DND-41 (cell line): ENCODE measurements at regions not wholly inside any gene's neighbourhood (a gene's known extent, or its start where the extent isn't known, plus 50 kb on each side); places are given as distances from the start of the nearest gene placed in this dataset.

Experiments
- ATAC-seq: fragments of 200-7000 bp; cut with Tn5 transposase; 3 replicates; pipeline ENCODE4 v1.9.1; 2021; ENCODE audit warnings: low read depth; ENCODE audit not compliant: insufficient read depth
- DNase-seq: peaks from one replicate; pipeline ENCODE4 v3.0.0-alpha.2; 2020
- H2AFZ ChIP-seq: 2 replicates; pipeline ENCODE4 v1.6.0; 2012; ENCODE audit warnings: low read depth, low read length
- H3K27ac ChIP-seq: 2 replicates; pipeline ENCODE4 v1.5.1; 2012; ENCODE audit warnings: low read length, inconsistent platforms
- H3K27me3 ChIP-seq: fragments of 200-600 bp; sonication (generic); 2 replicates; pipeline ENCODE4 v1.6.0; 2012; ENCODE audit warnings: low read length, mild to moderate bottlenecking, inconsistent platforms; ENCODE audit not compliant: insufficient read depth, poor library complexity
- H3K36me3 ChIP-seq: 2 replicates; pipeline ENCODE4 v1.5.1; 2012; ENCODE audit warnings: low read length, inconsistent platforms; ENCODE audit not compliant: insufficient read depth
- H3K4me1 ChIP-seq: 2 replicates; pipeline ENCODE4 v1.5.1; 2012; ENCODE audit warnings: mild to moderate bottlenecking, low read length; ENCODE audit not compliant: insufficient read depth
- H3K4me2 ChIP-seq: 2 replicates; pipeline ENCODE4 v1.6.0; 2012; ENCODE audit warnings: mild to moderate bottlenecking, moderate library complexity, low read length, inconsistent platforms; ENCODE audit not compliant: insufficient read depth
- H3K4me3 ChIP-seq, 2 experiments: fragments of 200-600 bp in 1 of 2; shearing (Covaris generic) in 1 of 2; 2 replicates each; pipeline ENCODE4 v1.5.1; 2012 to 2016; ENCODE audit warnings: inconsistent platforms in 2 of 2, low read length in 2 of 2, mild to moderate bottlenecking in 2 of 2, low read depth in 1 of 2, moderate library complexity in 1 of 2
- H3K79me2 ChIP-seq: 2 replicates; pipeline ENCODE4 v1.6.0; 2012; ENCODE audit warnings: low read length, inconsistent platforms; ENCODE audit not compliant: insufficient read depth
- H3K9ac ChIP-seq: 2 replicates; pipeline ENCODE4 v1.6.0; 2012; ENCODE audit warnings: low read depth, mild to moderate bottlenecking, inconsistent platforms, low read length, moderate library complexity
- H3K9me3 ChIP-seq: 2 replicates; pipeline ENCODE4 v1.5.1; 2012; ENCODE audit warnings: low read length, moderate library complexity, mild to moderate bottlenecking, inconsistent platforms; ENCODE audit not compliant: insufficient read depth, severe bottlenecking
- H4K20me1 ChIP-seq: 2 replicates; pipeline ENCODE4 v1.6.0; 2012; ENCODE audit warnings: low read length; ENCODE audit not compliant: insufficient read depth
- EZH2 ChIP-seq: IDR thresholded peaks from 3 replicates; pipeline ENCODE4 v1.6.1; 2012; ENCODE audit warnings: borderline replicate concordance, low read depth, mild to moderate bottlenecking, moderate library complexity, low read length, inconsistent platforms; ENCODE audit not compliant: severe bottlenecking
- TF ChIP-seq, protein P1 (sequence below): IDR thresholded peaks from 2 replicates; pipeline ENCODE4 v1.5.1; 2012; ENCODE audit warnings: borderline replicate concordance, low read length, moderate library complexity, mild to moderate bottlenecking; ENCODE audit not compliant: poor library complexity, severe bottlenecking; ENCODE audit errors: extremely low read depth

DNA sequence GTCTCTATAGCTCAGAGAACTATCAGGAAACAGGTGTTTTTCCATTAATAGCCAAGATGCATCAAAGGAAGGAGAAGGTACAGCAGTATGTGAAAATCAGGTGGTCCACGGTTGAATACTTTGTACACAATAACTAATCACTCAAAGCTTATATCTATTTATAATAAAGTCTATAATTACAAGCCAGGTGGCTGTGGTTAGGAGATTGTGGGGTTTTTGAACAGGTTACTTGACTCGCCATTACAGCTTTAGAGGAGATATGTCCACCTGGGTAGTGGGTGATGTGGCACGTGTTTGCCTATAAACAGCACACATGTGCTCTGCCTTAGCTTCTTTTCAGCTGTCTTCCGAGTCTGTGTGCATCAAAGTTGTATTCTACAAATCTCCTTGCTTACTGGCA lies 892.2 kb upstream of the ZEB2 start:
- Histone ChIP-seq H4K20me1 (no peaks in the 10 kb centered on the region), H3K9ac (peak overlapping the region; percentile 58), H3K4me1 (peaks cover 41% of the 10 kb centered on the region), H3K27me3 (no peaks in the 10 kb centered on the region), H3K27ac (peak overlapping the region; percentile 99), H3K79me2 (no peaks in the 10 kb centered on the region), H3K9me3 (peaks cover 4% of the 10 kb centered on the region), H3K4me2 (peak overlapping the region; percentile 65), H2AFZ (peak overlapping the region; percentile 55; the same call in 1 of the 2 replicates), H3K36me3 (no peaks in the 10 kb centered on the region), H3K4me3 (peak overlapping the region in 1 of 2 experiments; percentile 48; a peak in 2 of 4 replicates)
- peak; percentile 57 for ATAC-seq
- no peak for TF ChIP-seq EZH2
- TF ChIP-seq, protein P1, sequence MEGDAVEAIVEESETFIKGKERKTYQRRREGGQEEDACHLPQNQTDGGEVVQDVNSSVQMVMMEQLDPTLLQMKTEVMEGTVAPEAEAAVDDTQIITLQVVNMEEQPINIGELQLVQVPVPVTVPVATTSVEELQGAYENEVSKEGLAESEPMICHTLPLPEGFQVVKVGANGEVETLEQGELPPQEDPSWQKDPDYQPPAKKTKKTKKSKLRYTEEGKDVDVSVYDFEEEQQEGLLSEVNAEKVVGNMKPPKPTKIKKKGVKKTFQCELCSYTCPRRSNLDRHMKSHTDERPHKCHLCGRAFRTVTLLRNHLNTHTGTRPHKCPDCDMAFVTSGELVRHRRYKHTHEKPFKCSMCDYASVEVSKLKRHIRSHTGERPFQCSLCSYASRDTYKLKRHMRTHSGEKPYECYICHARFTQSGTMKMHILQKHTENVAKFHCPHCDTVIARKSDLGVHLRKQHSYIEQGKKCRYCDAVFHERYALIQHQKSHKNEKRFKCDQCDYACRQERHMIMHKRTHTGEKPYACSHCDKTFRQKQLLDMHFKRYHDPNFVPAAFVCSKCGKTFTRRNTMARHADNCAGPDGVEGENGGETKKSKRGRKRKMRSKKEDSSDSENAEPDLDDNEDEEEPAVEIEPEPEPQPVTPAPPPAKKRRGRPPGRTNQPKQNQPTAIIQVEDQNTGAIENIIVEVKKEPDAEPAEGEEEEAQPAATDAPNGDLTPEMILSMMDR = no peak
- peak; percentile 52 for DNase-seq

DNA sequence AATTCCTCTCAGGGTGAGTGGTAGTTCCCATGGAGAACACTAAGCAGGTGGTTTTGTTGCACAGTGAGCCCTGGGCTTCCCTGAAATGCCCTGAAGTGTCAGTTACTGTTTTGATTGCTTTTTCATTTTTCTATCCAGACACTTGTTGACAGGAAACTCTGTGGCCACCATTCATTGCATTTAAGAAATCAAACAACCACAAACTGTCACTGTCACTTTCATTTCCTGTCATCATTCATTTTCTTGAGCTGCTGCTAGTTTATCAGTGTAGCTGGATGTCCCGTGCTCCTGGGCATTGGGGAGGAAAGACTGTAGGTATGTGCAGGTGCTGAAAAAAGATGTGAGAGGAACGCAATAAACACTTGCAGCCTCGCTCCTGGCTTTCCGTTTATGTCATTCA lies 891.6 kb upstream of the ZEB2 start:
- peak overlapping the region; percentile 99 for H3K27ac ChIP-seq
- no peaks in the 10 kb centered on the region for H4K20me1 ChIP-seq
- peak overlapping the region; percentile 58 for H3K9ac ChIP-seq
- no peaks in the 10 kb centered on the region for H3K36me3 ChIP-seq
- peak; percentile 88 for ATAC-seq
- H3K9me3 ChIP-seq = peaks cover 4% of the 10 kb centered on the region
- H3K27me3 ChIP-seq = no peaks in the 10 kb centered on the region
- peak overlapping the region in 1 of 2 experiments; percentile 48; a peak in 2 of 4 replicates for H3K4me3 ChIP-seq
- TF ChIP-seq, protein P1 = no peak
- no peak for TF ChIP-seq EZH2
- H3K4me1 ChIP-seq = peaks cover 41% of the 10 kb centered on the region
- H3K79me2 ChIP-seq = no peaks in the 10 kb centered on the region
- peak; percentile 79 for DNase-seq
- H3K4me2 ChIP-seq = peak overlapping the region; percentile 65
- peak overlapping the region; percentile 55 for H2AFZ ChIP-seq

DNA sequence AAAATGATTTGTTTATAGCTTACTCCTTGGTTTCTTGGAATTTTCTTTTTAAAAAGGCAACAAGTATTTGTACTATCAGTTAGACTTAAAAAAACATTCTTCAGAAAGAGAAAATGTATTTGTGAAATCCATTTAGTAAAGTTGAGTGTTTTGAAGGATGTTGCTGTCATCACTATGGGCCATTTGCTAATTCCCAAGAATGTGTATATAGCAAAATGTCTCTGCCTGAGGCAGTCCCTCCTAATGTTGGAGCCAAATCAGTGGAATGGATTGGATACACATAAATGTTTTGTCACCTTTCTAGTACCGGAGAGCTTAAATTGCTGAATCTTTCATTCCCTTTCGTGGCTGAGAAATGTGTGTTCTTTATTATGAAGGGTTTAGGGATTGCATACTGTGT lies 890.2 kb upstream of the ZEB2 start:
- Histone ChIP-seq H3K36me3 (no peaks in the 10 kb centered on the region), H4K20me1 (no peaks in the 10 kb centered on the region), H3K27me3 (no peaks in the 10 kb centered on the region), H3K4me2 (no peak overlapping the region), H3K79me2 (no peaks in the 10 kb centered on the region), H3K9me3 (peaks cover 4% of the 10 kb centered on the region), H3K9ac (no peak overlapping the region), H3K4me3 (no peak overlapping the region), H2AFZ (no peak overlapping the region), H3K27ac (peak overlapping the region; percentile 99), H3K4me1 (peaks cover 41% of the 10 kb centered on the region)
- no peak for TF ChIP-seq EZH2
- TF ChIP-seq, protein P1 = no peak
- ATAC-seq = no peak
- DNase-seq = no peak

DNA sequence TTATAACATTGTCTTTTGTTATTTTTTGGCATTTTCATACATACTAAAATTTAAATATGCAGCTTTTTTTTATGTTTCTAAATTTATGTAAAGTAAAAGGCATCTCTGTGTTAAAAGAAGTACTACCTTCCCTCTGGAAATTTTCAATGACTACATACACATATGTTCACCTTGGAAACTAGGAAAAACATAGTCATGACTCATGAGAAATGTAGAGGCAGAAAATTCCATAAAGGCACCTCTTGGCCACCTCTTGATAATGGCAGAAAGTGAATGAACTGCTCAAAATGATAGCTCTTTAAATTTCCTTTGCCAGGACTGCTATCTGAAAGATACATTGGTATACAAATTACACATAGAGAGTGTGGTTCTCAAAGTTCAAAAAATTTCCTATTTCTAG lies 889.1 kb upstream of the ZEB2 start:
- Histone ChIP-seq H3K4me1 (peaks cover 45% of the 10 kb centered on the region), H3K9me3 (peaks cover 2% of the 10 kb centered on the region), H3K27ac (no peak overlapping the region), H2AFZ (no peak overlapping the region), H3K4me3 (no peak overlapping the region), H3K9ac (no peak overlapping the region), H4K20me1 (no peaks in the 10 kb centered on the region), H3K4me2 (no peak overlapping the region), H3K36me3 (no peaks in the 10 kb centered on the region), H3K27me3 (no peaks in the 10 kb centered on the region), H3K79me2 (no peaks in the 10 kb centered on the region)
- TF ChIP-seq, protein P1 = no peak
- no peak for TF ChIP-seq EZH2
- DNase-seq = no peak
- no peak for ATAC-seq
